Fibroblast of skin of abdomen (primary cell): ENCODE measurements at regions not wholly inside any gene's neighbourhood (a gene's known extent, or its start where the extent isn't known, plus 50 kb on each side); places are given as distances from the start of the nearest gene placed in this dataset.

Experiments used
- DNase-seq: peaks from one replicate; pipeline ENCODE4 v3.0.0-alpha.2; 2013

GRCh38 chr3:74346896-74347295 is 267.6 kb downstream of the CNTN3 start:
- no peak for DNase-seq

GRCh38 chr3:74345701-74346100 is 268.8 kb downstream of the CNTN3 start:
- no peak for DNase-seq

GRCh38 chr3:74344865-74345440 is 269.5 kb downstream of the CNTN3 start:
- DNase-seq: no peak

DNA sequence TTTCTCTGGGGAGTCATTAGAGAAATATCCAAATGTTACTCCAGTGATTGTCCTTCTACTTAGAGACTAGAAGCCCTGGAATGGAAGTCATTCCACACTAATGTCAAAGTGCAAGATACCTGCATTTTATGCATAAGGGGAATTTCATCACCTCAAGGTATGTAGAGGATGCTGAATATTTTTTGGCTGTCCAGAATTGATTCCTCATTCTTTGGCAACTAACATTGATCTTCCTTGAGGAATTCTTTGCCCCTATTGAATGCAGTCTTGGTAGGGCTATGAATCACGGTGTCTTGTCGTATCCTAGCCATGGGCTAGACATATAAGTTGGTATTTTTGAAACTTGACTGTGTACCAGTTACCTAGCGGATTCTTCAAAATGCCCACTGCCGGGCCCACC is 271.1 kb downstream of the CNTN3 start:
- DNase-seq: no peak

GRCh38 chr3:74338998-74339397 is 275.5 kb downstream of the CNTN3 start:
- no peak for DNase-seq

DNA sequence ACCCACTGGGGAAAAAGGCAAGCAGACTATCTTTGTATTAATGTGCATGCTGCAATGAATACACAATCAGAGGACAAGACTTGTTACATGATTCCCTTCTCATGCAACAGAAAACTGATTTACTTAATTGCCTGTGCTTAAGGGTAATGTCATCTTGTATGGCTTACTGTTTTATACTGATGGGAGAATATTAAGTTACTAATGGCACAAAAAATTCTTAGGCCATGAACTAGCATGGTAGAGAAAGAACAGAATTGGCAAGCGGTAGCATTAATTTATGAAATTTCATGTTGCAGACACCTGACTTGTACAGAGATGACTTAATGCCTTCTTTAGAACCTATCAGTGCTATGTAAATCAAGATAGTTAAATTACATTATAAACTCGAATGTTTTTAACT is 282.3 kb downstream of the CNTN3 start:
- DNase-seq: no peak

DNA sequence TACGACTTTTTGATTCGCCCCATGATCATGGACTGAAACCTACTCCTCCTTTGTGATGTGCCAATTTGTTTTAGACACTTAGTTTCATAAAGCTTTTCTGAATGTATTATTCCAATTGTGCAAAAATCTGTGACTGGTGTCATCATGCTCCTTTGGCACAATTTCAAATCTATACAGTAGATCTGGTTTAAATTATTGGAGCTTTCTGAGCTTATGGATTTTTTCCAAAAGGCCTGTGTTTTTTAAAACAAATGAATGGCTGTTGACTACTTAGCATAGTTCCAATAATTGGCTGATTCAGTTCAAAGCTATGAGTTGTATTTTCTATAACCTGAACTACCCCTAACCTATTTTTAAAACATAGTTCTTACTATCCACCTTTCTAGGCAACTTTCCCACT is 282.7 kb downstream of the CNTN3 start:
- DNase-seq: peak; percentile 69

DNA sequence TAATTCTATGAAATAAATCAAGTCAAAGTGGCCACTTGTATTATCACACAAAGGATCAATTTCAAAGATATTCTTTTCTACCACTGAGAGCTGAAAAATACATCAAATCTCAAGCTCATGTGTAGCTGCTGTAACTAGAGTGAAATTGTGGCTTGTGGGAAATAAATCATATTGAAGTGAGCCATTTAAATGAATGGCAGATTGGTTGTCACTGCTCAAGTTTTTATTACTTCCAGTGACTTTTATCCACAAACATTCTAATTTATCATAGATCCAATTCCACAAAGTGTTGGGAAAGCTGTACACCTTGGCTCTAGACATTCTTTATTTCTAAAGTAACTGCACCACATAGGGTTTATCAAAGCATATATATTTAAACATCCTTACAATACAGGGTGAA is 285.4 kb downstream of the CNTN3 start:
- no peak for DNase-seq

DNA sequence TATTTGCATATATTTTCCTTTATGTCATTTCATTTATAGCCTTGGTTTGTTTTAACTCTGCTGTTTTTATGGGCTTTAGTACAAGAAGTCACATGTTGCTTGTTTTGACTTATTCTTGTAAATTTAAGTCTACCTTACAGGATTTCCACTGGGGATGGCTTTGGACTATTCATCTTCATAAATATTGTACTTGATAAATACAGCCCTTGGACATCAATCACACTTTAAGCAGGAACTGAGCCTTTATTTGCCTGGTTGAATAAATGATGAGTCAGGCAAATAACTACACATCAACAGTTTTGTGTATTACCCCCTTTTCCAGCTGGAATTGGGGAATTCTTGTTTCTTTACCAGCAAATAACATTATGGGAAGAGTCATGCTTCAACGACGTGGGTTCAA is 286.0 kb downstream of the CNTN3 start:
- DNase-seq: no peak

DNA sequence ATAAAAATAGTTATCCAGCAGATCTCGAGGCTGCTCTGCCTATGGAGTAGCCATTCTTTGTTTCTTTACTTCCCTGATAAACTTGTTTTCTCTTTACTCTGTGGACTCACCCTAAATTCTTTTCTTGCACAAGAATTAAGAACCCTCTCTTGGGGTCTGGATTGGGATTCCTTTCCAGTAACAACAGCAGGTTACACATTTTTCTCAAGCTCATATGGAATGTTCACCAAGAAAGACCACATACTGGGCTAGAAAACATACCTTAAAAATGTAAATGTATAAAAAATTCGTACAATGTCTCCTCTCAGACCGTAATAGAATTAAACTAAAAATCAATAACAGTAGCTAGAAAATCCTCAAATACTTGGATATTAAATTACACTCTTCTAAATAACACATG is 299.2 kb downstream of the CNTN3 start:
- DNase-seq: peak; percentile 27

GRCh38 chr3:74314696-74315095 is 299.8 kb downstream of the CNTN3 start:
- DNase-seq: peak; percentile 4

DNA sequence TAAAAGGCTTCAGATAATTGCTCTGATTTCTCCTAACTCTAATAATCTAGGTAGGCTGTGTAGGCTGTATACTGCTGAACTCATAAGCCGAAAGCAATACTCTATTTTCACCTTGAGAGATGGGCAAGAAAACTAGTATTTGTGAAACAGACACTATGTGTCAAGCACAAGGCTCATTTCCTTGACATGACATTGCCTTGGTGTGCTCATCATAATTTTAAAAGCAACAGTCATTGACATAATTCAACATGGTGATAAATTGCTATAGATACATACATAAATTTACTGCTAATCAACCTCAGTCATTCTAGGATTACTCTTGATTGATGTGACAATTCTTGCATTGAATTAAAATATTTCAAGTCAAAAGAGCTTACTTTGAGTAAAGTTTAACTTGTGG is 304.7 kb downstream of the CNTN3 start:
- no peak for DNase-seq

GRCh38 chr3:74304424-74304823 is 310.0 kb downstream of the CNTN3 start:
- no peak for DNase-seq

DNA sequence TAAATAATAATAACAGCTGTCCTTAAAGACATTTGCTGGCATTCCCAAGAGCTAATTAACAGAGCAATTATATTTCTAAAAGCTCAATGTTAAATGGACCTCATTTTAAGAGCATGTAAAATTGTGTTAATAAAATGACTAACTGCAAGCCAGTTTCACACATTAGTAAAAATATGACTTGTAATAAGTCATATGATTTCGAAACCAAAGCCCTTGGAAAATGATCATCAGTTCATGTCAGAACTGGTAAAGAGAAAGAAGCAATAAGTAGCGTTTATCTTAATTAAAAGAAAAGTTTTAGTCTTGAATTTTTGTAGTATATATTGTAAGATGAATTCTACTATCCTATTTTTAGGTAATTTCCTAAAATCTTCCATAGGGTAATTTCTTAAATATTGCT is 310.7 kb downstream of the CNTN3 start:
- no peak for DNase-seq

DNA sequence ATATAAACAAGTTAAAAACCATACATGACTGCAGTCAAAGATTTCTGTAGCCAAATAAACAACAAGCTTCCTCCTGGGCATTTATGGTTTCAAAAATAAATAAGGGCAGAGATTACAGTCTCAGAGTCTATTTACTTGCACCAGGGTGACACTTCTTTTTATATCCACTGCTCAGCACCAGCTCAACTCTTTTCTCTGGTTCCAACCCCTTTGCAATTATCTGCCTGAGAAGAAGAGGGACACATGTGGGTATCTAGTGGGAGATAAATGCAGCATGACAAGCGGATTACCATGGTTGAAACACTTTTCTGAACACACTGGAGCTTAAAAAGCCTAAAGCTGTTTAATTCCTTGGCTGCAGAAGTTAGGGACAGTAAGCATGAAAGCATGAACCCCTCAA is 311.5 kb downstream of the CNTN3 start:
- no peak for DNase-seq

DNA sequence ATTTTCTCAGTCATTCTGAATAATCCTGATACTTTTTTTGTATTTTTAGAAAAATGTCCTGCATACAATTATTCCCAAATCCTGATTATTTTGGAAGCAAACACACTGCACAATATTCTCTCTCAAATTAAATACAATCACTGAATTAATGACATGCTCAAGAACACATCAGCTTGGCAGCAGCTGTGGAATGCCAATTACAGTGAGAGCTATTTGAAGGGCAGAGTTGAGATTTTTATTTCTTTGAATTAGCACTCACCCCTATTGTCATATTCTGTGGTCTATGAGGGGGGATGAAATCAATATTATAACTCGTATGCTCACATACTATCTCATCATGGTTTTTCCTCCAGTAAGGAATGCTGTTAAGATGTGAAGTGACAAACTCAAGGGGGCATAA is 312.2 kb downstream of the CNTN3 start:
- DNase-seq: no peak

- no peak for DNase-seq
These were observed 313.4 kb downstream of the CNTN3 start for GRCh38 chr3:74301056-74301455.

DNA sequence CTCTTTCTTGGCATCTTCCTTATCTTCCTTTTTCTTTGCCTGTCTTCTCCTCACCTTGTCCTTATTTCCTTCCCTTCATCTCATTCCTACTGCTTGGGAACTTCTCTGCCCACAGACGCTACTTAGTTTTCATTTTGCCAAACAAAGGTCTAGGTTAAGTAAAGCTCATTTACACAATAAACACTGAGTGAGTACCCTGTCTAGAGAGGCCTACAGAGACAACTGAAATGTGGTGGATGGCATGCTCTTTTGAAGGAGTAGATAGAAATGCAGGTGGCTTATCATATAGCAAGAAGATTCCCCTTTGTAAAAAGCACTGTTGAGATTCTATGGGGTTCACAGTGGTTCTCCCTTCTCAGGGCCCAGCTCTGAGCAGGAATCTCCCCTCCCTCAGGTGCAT is 319.0 kb downstream of the CNTN3 start:
- no peak for DNase-seq

DNA sequence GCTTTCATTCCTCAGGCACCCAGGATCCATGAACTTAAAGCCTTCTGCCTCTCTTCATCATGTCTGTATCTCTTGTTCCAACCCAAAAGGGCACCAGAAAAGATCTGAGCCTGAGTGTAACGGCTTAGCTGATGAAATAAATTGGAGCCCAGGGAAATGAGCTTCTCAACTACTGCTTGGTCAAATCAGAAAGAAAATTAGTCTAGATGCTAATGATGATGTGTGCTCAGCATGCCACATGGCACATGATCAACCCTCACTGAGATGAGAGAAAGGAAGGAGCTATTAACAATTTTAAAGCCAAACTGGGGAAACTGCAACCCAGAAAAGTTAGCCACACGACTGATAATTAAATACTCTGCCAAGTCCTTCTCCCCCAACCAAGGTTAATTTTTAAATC is 325.7 kb downstream of the CNTN3 start:
- DNase-seq: no peak

- peak; percentile 71 for DNase-seq
These were observed 326.9 kb downstream of the CNTN3 start for GRCh38 chr3:74287557-74287956.

DNA sequence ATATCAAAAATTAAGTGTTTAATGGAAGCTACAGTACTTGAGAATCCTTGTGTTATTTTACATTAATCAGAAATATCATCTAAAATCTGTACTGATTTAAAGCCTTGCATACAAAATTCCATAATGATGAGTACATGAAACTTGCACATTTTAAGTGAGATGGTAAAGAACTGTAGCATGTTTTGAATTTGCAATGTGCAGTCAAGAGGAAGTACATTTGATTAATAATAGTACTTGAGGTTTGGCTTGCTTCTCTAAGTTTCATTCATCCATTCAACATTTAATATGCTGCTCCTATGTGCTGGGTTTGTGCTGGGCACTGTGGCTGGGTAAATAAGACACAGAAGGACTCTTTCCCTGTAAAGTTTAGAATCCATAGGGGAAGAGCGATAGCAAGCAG is 332.3 kb downstream of the CNTN3 start:
- DNase-seq: peak; percentile 82

DNA sequence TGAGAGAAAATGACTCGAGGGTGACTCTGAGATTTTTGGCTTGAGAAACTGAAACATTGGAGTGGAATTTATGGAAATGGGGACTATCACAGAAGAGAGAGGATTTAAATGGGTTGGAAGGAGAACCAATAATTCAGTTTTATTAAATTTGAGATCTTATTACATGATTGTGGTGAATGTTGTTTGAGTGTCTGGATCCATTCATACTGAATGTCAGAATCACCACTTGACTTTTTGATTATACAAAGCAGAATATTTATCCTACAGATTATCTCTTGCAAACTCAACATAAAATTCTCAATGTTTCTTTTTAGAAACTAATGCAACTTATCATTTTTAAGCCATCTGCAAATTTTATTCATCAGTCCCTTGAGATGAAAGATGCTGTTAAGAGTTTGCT is 332.8 kb downstream of the CNTN3 start:
- peak; percentile 40 for DNase-seq

DNA sequence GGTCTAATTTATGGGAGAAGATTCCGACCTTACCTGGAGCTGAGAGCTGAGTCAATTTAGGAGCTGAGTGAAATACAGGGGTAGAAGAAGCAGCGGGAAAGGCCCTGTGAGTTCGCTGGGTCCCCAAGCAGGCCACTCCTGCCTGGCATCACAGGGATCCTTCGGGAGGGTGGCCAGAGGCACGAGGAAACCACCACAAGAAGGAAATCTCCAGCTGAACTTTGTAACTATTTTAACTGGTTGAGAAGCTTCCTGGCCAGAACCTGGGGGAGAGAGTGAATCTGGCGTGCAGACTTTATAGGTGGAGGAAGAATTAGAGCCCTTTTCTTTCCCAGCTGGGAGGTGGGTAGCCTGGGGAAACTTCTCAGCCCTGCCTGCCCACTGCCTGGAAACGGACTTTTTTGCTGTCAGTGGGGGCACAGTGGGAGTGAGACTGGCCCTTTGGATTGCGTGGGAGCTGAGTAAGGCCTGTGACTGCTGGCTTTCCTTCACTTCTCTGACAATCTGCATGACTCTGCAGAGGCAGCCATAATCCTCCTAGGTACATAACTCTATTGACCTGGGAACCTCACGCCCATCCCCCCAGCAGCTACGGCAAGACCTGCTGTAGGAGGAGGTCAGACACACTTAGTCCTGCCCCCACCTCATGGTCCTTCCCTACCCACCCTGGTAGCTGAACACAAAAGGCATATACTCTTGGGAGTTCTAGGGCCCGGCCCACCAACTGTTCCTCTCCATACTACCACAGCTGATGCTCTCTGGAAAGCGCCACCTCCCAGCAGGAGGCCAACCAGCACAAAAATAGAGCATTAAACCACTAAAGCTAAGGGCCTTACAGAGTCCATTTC is 340.7 kb downstream of the CNTN3 start:
- no peak for DNase-seq

GRCh38 chr3:74273091-74273490 is 341.4 kb downstream of the CNTN3 start:
- DNase-seq: peak; percentile 66

DNA sequence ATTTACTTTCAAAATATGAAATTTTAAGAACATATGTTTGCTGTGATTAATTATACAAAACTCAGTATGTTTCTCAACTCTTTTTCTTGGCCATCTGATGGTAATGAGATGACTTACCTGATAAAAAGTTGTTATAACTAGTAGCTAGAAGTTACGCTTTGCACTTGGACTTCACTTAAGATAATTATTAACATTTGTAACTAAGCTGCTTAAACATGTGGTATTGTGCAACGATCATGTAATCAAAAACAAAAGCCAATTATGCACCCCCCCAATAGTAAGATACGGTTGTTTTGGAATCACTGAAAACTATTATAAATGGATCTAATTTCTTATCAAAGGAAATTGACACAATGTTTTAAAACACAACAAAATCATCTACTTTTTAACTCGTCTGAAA is 342.9 kb downstream of the CNTN3 start:
- peak; percentile 51 for DNase-seq
